ENCODE measurements at regions not wholly inside any gene's neighbourhood (a gene's known extent, or its start where the extent isn't known, plus 50 kb on each side); places are given as distances from the start of the nearest gene placed in this dataset.

- DNase-seq (ENCODE audit: extremely low read depth, insufficient read length): no peak
- Histone ChIP-seq H3K27me3 (replicated peaks; ENCODE audit: control insufficient read depth, insufficient read depth, low read length) (no peaks in the 10 kb centered on the region), H3K4me3 (replicated peaks; ENCODE audit: low read depth, low read length) (no peak overlapping the region), H3K36me3 (ENCODE audit: control insufficient read depth, insufficient read depth, low read length) (no peaks in the 10 kb centered on the region)
- no peak for TF ChIP-seq CTCF (IDR thresholded peaks at IDR 0.05; ENCODE audit: insufficient read depth, low read length, poor library complexity, severe bottlenecking)
These were observed 145.2 kb upstream of the CDIN1 start for GRCh38 chr15:36434177-36434576.

GRCh38 chr15:36438499-36438898 is 140.9 kb upstream of the CDIN1 start:
- Histone ChIP-seq H3K4me3 (replicated peaks; ENCODE audit: low read depth, low read length) (no peak overlapping the region), H3K27me3 (replicated peaks; ENCODE audit: control insufficient read depth, insufficient read depth, low read length) (no peaks in the 10 kb centered on the region), H3K36me3 (ENCODE audit: control insufficient read depth, insufficient read depth, low read length) (no peaks in the 10 kb centered on the region)
- DNase-seq (ENCODE audit: extremely low read depth, insufficient read length): no peak
- no peak for TF ChIP-seq CTCF (IDR thresholded peaks at IDR 0.05; ENCODE audit: insufficient read depth, low read length, poor library complexity, severe bottlenecking)

GRCh38 chr15:36447373-36447772 is 132.1 kb upstream of the CDIN1 start:
- no peak for TF ChIP-seq CTCF (IDR thresholded peaks at IDR 0.05; ENCODE audit: insufficient read depth, low read length, poor library complexity, severe bottlenecking)
- no peak overlapping the region for H3K4me3 ChIP-seq (replicated peaks; ENCODE audit: low read depth, low read length)

GRCh38 chr15:36448418-36448817 is 131.0 kb upstream of the CDIN1 start:
- no peaks in the 10 kb centered on the region; the same call in 1 of the 2 replicates for H3K27me3 ChIP-seq (replicated peaks; ENCODE audit: control insufficient read depth, insufficient read depth, low read length)
- H3K4me3 ChIP-seq (replicated peaks; ENCODE audit: low read depth, low read length): no peak overlapping the region
- H3K36me3 ChIP-seq (ENCODE audit: control insufficient read depth, insufficient read depth, low read length): no peaks in the 10 kb centered on the region
- no peak for TF ChIP-seq CTCF (IDR thresholded peaks at IDR 0.05; ENCODE audit: insufficient read depth, low read length, poor library complexity, severe bottlenecking)
- DNase-seq (ENCODE audit: extremely low read depth, insufficient read length): no peak

More at GRCh38 chr15:36447373-36447772, 132.1 kb upstream of the CDIN1 start:
- Histone ChIP-seq H3K36me3 (ENCODE audit: control insufficient read depth, insufficient read depth, low read length) (no peaks in the 10 kb centered on the region), H3K27me3 (replicated peaks; ENCODE audit: control insufficient read depth, insufficient read depth, low read length) (no peaks in the 10 kb centered on the region; the same call in 1 of the 2 replicates)
- DNase-seq (ENCODE audit: extremely low read depth, insufficient read length): no peak

GRCh38 chr15:36449084-36449661 is 130.3 kb upstream of the CDIN1 start:
- no peak overlapping the region for H3K4me3 ChIP-seq (replicated peaks; ENCODE audit: low read depth, low read length)
- no peak for TF ChIP-seq CTCF (IDR thresholded peaks at IDR 0.05; ENCODE audit: insufficient read depth, low read length, poor library complexity, severe bottlenecking)
- no peaks in the 10 kb centered on the region for H3K36me3 ChIP-seq (ENCODE audit: control insufficient read depth, insufficient read depth, low read length)
- no peak for DNase-seq (ENCODE audit: extremely low read depth, insufficient read length)
- H3K27me3 ChIP-seq (replicated peaks; ENCODE audit: control insufficient read depth, insufficient read depth, low read length): no peaks in the 10 kb centered on the region; the same call in 1 of the 2 replicates
